GM23338 (cell line): ENCODE measurements at regions not wholly inside any gene's neighbourhood (a gene's known extent, or its start where the extent isn't known, plus 50 kb on each side); places are given as distances from the start of the nearest gene placed in this dataset.

Experiments
- ATAC-seq: fragments of 200-7000 bp; cut with Tn5 transposase; 3 replicates; pipeline ENCODE4 v1.9.1; 2020
- DNase-seq: peaks from one replicate; pipeline ENCODE4 v3.0.0-alpha.2; 2015; ENCODE audit warnings: low spot score
- H2AFZ ChIP-seq: fragments of 200-600 bp; sonication (generic); 2 replicates; pipeline ENCODE4 v1.8.0; 2016; ENCODE audit warnings: antibody characterized with exemption, mild to moderate bottlenecking, moderate library complexity
- H3F3A ChIP-seq: fragments of 200-600 bp; sonication (generic); replicated peaks from 2 replicates; pipeline ENCODE4 v1.8.0; 2017; ENCODE audit warnings: antibody characterized with exemption, mixed run types, low read depth
- H3K27ac ChIP-seq: fragments of 200-600 bp; sonication (generic); 2 replicates; pipeline ENCODE4 v1.6.1; 2016; ENCODE audit warnings: low read depth
- H3K27me3 ChIP-seq: fragments of 200-600 bp; sonication (generic); 2 replicates; pipeline ENCODE4 v1.8.0; 2016; ENCODE audit warnings: mild to moderate bottlenecking, mixed run types, moderate library complexity; ENCODE audit not compliant: insufficient read depth
- H3K36me3 ChIP-seq: fragments of 200-600 bp; sonication (generic); 2 replicates; pipeline ENCODE4 v1.8.0; 2016; ENCODE audit warnings: mild to moderate bottlenecking; ENCODE audit not compliant: insufficient read depth
- H3K4me1 ChIP-seq: fragments of 200-600 bp; sonication (generic); 2 replicates; pipeline ENCODE4 v1.8.0; 2016; ENCODE audit warnings: mild to moderate bottlenecking, moderate library complexity; ENCODE audit not compliant: insufficient read depth
- H3K4me2 ChIP-seq: fragments of 200-600 bp; sonication (generic); 2 replicates; pipeline ENCODE4 v1.7.1; 2017; ENCODE audit warnings: mixed run types
- H3K4me3 ChIP-seq: fragments of 200-600 bp; sonication (generic); 2 replicates; pipeline ENCODE4 v1.6.1; 2016; ENCODE audit warnings: mixed run types
- H3K79me2 ChIP-seq: fragments of 200-600 bp; sonication (generic); replicated peaks from 2 replicates; pipeline ENCODE4 v1.8.0; 2017; ENCODE audit warnings: mild to moderate bottlenecking; ENCODE audit not compliant: insufficient read depth
- H3K9me2 ChIP-seq: fragments of 200-600 bp; sonication (generic); 2 replicates; pipeline ENCODE4 v1.8.0; 2017; ENCODE audit not compliant: insufficient read depth
- H4K20me1 ChIP-seq: fragments of 200-600 bp; sonication (generic); replicated peaks from 2 replicates; pipeline ENCODE4 v1.8.0; 2017; ENCODE audit warnings: mild to moderate bottlenecking; ENCODE audit not compliant: insufficient read depth
- H3K27ac Mint-ChIP-seq: 2 replicates; pipeline ENCODE4 v1.8.0; 2020; ENCODE audit warnings: inconsistent platforms, mild to moderate bottlenecking, moderate library complexity, mixed read lengths
- H3K27me3 Mint-ChIP-seq: 3 replicates; pipeline ENCODE4 v1.8.0; 2022; ENCODE audit warnings: low read depth, mild to moderate bottlenecking, moderate library complexity, mixed read lengths, inconsistent platforms; ENCODE audit not compliant: insufficient read depth, poor library complexity
- H3K36me3 Mint-ChIP-seq: 3 replicates; pipeline ENCODE4 v1.8.0; 2021; ENCODE audit warnings: low read depth, mild to moderate bottlenecking, inconsistent platforms, moderate library complexity, mixed read lengths
- H3K4me1 Mint-ChIP-seq: 3 replicates; pipeline ENCODE4 v1.8.0; 2020; ENCODE audit warnings: mild to moderate bottlenecking, inconsistent platforms, mixed read lengths
- H3K4me3 Mint-ChIP-seq: 3 replicates; pipeline ENCODE4 v1.8.0; 2021; ENCODE audit warnings: moderate library complexity, mild to moderate bottlenecking, inconsistent platforms, mixed read lengths
- H3K9me3 Mint-ChIP-seq: 3 replicates; pipeline ENCODE4 v1.8.0; 2020; ENCODE audit warnings: moderate library complexity, mild to moderate bottlenecking, inconsistent platforms, mixed read lengths
- CREB1 ChIP-seq: fragments of 250-450 bp; sonication (Bioruptor Pico); IDR thresholded peaks from 2 replicates; pipeline ENCODE4 v1.5.0; 2020; ENCODE audit warnings: low read depth, mild to moderate bottlenecking, moderate library complexity
- CTCF ChIP-seq, 2 experiments: fragments of 200-600 bp in 1 of 2; sonication (generic) in 1 of 2; conservative IDR thresholded peaks; 2 replicates each; pipeline versions ENCODE4 v1.5.1 to v1.6.1; 2016 to 2017; ENCODE audit warnings: antibody characterized with exemption in 2 of 2, low read depth in 2 of 2, mild to moderate bottlenecking in 2 of 2, moderate library complexity in 1 of 2
- ETS1 ChIP-seq: IDR thresholded peaks from 2 replicates; pipeline ENCODE4 v1.6.1; 2016; ENCODE audit warnings: antibody characterized with exemption
- EZH2 ChIP-seq: fragments of 200-600 bp; sonication (generic); IDR thresholded peaks from one replicate; pipeline ENCODE4 v1.8.0; 2017; ENCODE audit warnings: antibody characterized with exemption, mild to moderate bottlenecking, low read depth; ENCODE audit not compliant: unreplicated experiment
- EZH2phosphoT487 ChIP-seq: fragments of 200-600 bp; sonication (generic); IDR thresholded peaks from one replicate; pipeline ENCODE4 v1.8.1; 2018; ENCODE audit warnings: antibody characterized with exemption; ENCODE audit not compliant: unreplicated experiment
- JUNB ChIP-seq: IDR thresholded peaks from one replicate; pipeline ENCODE4 v1.6.1; 2016; ENCODE audit warnings: antibody characterized with exemption; ENCODE audit not compliant: unreplicated experiment
- NANOG ChIP-seq: IDR thresholded peaks from 2 replicates; pipeline ENCODE4 v1.6.1; 2016; ENCODE audit warnings: antibody characterized with exemption, borderline replicate concordance
- POLR2AphosphoS5 ChIP-seq: IDR thresholded peaks from 2 replicates; pipeline ENCODE4 v1.6.1; 2016; ENCODE audit warnings: antibody characterized with exemption, low read depth
- REST ChIP-seq: IDR thresholded peaks from one replicate; pipeline ENCODE4 v1.6.1; 2018; ENCODE audit warnings: antibody characterized with exemption; ENCODE audit not compliant: unreplicated experiment
- STAT1 ChIP-seq: IDR thresholded peaks from one replicate; pipeline ENCODE4 v1.6.1; 2016; ENCODE audit warnings: antibody characterized with exemption; ENCODE audit not compliant: unreplicated experiment
- ZNF114 ChIP-seq: fragments of 250-450 bp; sonication (Bioruptor Pico); IDR thresholded peaks from 2 replicates; pipeline ENCODE4 v1.5.0; 2020; ENCODE audit warnings: mild to moderate bottlenecking, moderate library complexity
- ZNF331 ChIP-seq: fragments of 250-450 bp; sonication (Bioruptor Pico); IDR thresholded peaks from 2 replicates; pipeline ENCODE4 v1.5.0; 2020; ENCODE audit warnings: low read depth, mild to moderate bottlenecking, moderate library complexity
- ZNF462 ChIP-seq: fragments of 250-450 bp; sonication (Bioruptor Pico); IDR thresholded peaks from 2 replicates; pipeline ENCODE4 v1.5.0; 2020; ENCODE audit warnings: mild to moderate bottlenecking, moderate library complexity

GRCh38 chr3:177754508-177754921, 557.2 kb upstream of the TBL1XR1 start:
- Mint-ChIP-seq H3K4me3 (no peak overlapping the region), H3K4me1 (peaks cover 12% of the 10 kb centered on the region), H3K27ac (no peak overlapping the region), H3K9me3 (peaks cover 30% of the 10 kb centered on the region), H3K27me3 (no peaks in the 10 kb centered on the region), H3K36me3 (peaks cover 31% of the 10 kb centered on the region; the same call in 2 of the 3 replicates)
- ATAC-seq: no peak
- no peak for DNase-seq
- Histone ChIP-seq H3K27ac (no peak overlapping the region), H3K4me1 (peaks cover 8% of the 10 kb centered on the region), H4K20me1 (no peaks in the 10 kb centered on the region), H3K27me3 (no peaks in the 10 kb centered on the region), H3F3A (no peaks in the 10 kb centered on the region), H3K9me2 (no peaks in the 10 kb centered on the region), H3K79me2 (no peaks in the 10 kb centered on the region), H3K4me2 (no peak overlapping the region), H3K4me3 (no peak overlapping the region), H3K36me3 (0 out of 2 replicates have a peak, but pooled peaks cover 3% of the 10 kb centered on the region), H2AFZ (no peak overlapping the region)
- no peak for TF ChIP-seq STAT1
- no peak for TF ChIP-seq CREB1 (CRISPR knock-in tag)
- no peak for TF ChIP-seq POLR2AphosphoS5
- no peak for TF ChIP-seq REST
- TF ChIP-seq NANOG: no peak
- no peak for TF ChIP-seq CTCF (conservative IDR thresholded peaks at IDR 0.05; ENCODE audit: low read depth in 2 of 2)
- no peak for TF ChIP-seq ZNF462 (CRISPR knock-in tag)
- no peak for TF ChIP-seq ETS1
- TF ChIP-seq JUNB: no peak
- TF ChIP-seq EZH2phosphoT487: no peak
- no peak for TF ChIP-seq ZNF331 (CRISPR knock-in tag)
- TF ChIP-seq ZNF114 (CRISPR knock-in tag): no peak
- no peak for TF ChIP-seq EZH2
